Activated CD4-positive, alpha-beta T cell treated with anti-CD3 and anti-CD28 coated beads for 24 hours (primary cell): ENCODE measurements at regions not wholly inside any gene's neighbourhood (a gene's known extent, or its start where the extent isn't known, plus 50 kb on each side); places are given as distances from the start of the nearest gene placed in this dataset.

Source experiments
- DNase-seq, 2 donors: peaks; one replicate each; pipeline ENCODE4 v3.0.0-alpha.2; 2020; ENCODE audit warnings: low read depth in 2 of 2

- no peak for DNase-seq
Measured at GRCh38 chr5:88364991-88365390, 96.3 kb upstream of the TMEM161B start.

- no peak for DNase-seq
Measured at GRCh38 chr5:88355490-88356050, 86.9 kb upstream of the TMEM161B start.

GRCh38 chr5:88325868-88326267 lies 57.2 kb upstream of the TMEM161B start:
- no peak for DNase-seq

GRCh38 chr5:88322785-88323184 lies 54.1 kb upstream of the TMEM161B start:
- no peak for DNase-seq
